ENCODE measurements at regions not wholly inside any gene's neighbourhood (a gene's known extent, or its start where the extent isn't known, plus 50 kb on each side); places are given as distances from the start of the nearest gene placed in this dataset.
"Not testable (repeated sequence)": the region's sequence is repeated elsewhere in the genome, so short reads cannot be mapped to it uniquely, and the experiment has no call there.

GRCh38 chr2:89161626-89162025 lies 470.2 kb downstream of the RPIA start:
- not testable (repeated sequence) for TF ChIP-seq ZNF274 (IDR thresholded peaks at IDR 0.05; ENCODE audit: low read depth, low read length); SUZ12 (IDR thresholded peaks at IDR 0.05; ENCODE audit: extremely low read depth, insufficient read depth, insufficient read length)

All from NT2/D1 (cell line).